ENCODE measurements at regions not wholly inside any gene's neighbourhood (a gene's known extent, or its start where the extent isn't known, plus 50 kb on each side); places are given as distances from the start of the nearest gene placed in this dataset.

- TF ChIP-seq CTCF (IDR thresholded peaks at IDR 0.05; ENCODE audit: insufficient read depth, low read length, poor library complexity, severe bottlenecking) (no peak), EZH2phosphoT487 (conservative IDR thresholded peaks at IDR 0.05; ENCODE audit: low read length) (no peak)
These were observed 181.7 kb downstream of the BRD1 start for GRCh38 chr22:49645791-49646550.
